ENCODE measurements at regions not wholly inside any gene's neighbourhood (a gene's known extent, or its start where the extent isn't known, plus 50 kb on each side); places are given as distances from the start of the nearest gene placed in this dataset.
A peak's percentile ranks its signal among the peaks of the same experiment; 100 is the strongest.
"Not testable (repeated sequence)": the region's sequence is repeated elsewhere in the genome, so short reads cannot be mapped to it uniquely, and the experiment has no call there.

- H3K4me1 Mint-ChIP-seq (ENCODE audit: low read depth in 2 of 2): no peaks in the 10 kb centered on the region
- no peak overlapping the region for H3K27ac Mint-ChIP-seq
- peaks cover 13 to 27% of the 10 kb centered on the region in 2 donors for H3K27me3 Mint-ChIP-seq
- ATAC-seq (replicated peaks): no peak
- H3K9me3 Mint-ChIP-seq: no peaks in the 10 kb centered on the region
- DNase-seq: no peak
- no peaks in the 10 kb centered on the region for H3K36me3 Mint-ChIP-seq (ENCODE audit: insufficient read depth)
- no peak overlapping the region for H3K4me3 Mint-ChIP-seq
These were observed 55.6 kb downstream of the TLNRD1 start for GRCh38 chr15:81056304-81056703.

GRCh38 chr15:81060470-81060869 is 59.7 kb downstream of the TLNRD1 start:
- H3K4me3 Mint-ChIP-seq: no peak overlapping the region
- no peak for ATAC-seq (replicated peaks)
- peaks cover 6 to 26% of the 10 kb centered on the region in 2 donors for H3K27me3 Mint-ChIP-seq
- H3K9me3 Mint-ChIP-seq: no peaks in the 10 kb centered on the region
- H3K27ac Mint-ChIP-seq: no peak overlapping the region
- H3K36me3 Mint-ChIP-seq (ENCODE audit: insufficient read depth): no peaks in the 10 kb centered on the region
- H3K4me1 Mint-ChIP-seq (ENCODE audit: low read depth in 2 of 2): no peaks in the 10 kb centered on the region
- DNase-seq: no peak

- Mint-ChIP-seq H3K36me3 (ENCODE audit: insufficient read depth) (no peaks in the 10 kb centered on the region), H3K9me3 (no peaks in the 10 kb centered on the region), H3K4me1 (ENCODE audit: low read depth in 2 of 2) (no peaks in the 10 kb centered on the region), H3K4me3 (no peak overlapping the region), H3K27ac (no peak overlapping the region), H3K27me3 (peaks cover 6 to 26% of the 10 kb centered on the region in 2 donors)
- ATAC-seq (replicated peaks): no peak
- no peak for DNase-seq
These were observed 60.2 kb downstream of the TLNRD1 start for GRCh38 chr15:81060907-81061306.

GRCh38 chr15:81061490-81062253 is 60.9 kb downstream of the TLNRD1 start:
- peaks cover 6 to 26% of the 10 kb centered on the region in 2 donors for H3K27me3 Mint-ChIP-seq
- no peaks in the 10 kb centered on the region for H3K4me1 Mint-ChIP-seq (ENCODE audit: low read depth in 2 of 2)
- DNase-seq (no peak), ATAC-seq (replicated peaks) (no peak)
- H3K27ac Mint-ChIP-seq: no peak overlapping the region
- no peak overlapping the region for H3K4me3 Mint-ChIP-seq
- H3K9me3 Mint-ChIP-seq: no peaks in the 10 kb centered on the region
- H3K36me3 Mint-ChIP-seq (ENCODE audit: insufficient read depth): no peaks in the 10 kb centered on the region

- Mint-ChIP-seq H3K4me3 (no peak overlapping the region), H3K27me3 (peaks cover 6 to 26% of the 10 kb centered on the region in 2 donors), H3K27ac (no peak overlapping the region), H3K4me1 (ENCODE audit: low read depth in 2 of 2) (no peaks in the 10 kb centered on the region), H3K9me3 (no peaks in the 10 kb centered on the region), H3K36me3 (ENCODE audit: insufficient read depth) (no peaks in the 10 kb centered on the region)
- no peak for DNase-seq
- ATAC-seq (replicated peaks): no peak
These were observed 62.2 kb downstream of the TLNRD1 start for GRCh38 chr15:81062937-81063336.

- no peaks in the 10 kb centered on the region for H3K4me1 Mint-ChIP-seq (ENCODE audit: low read depth in 2 of 2)
- no peak for DNase-seq
- H3K27me3 Mint-ChIP-seq: peaks cover 16 to 37% of the 10 kb centered on the region in 2 donors
- ATAC-seq (replicated peaks): no peak
- H3K4me3 Mint-ChIP-seq: no peak overlapping the region
- H3K36me3 Mint-ChIP-seq (ENCODE audit: insufficient read depth): no peaks in the 10 kb centered on the region
- no peak overlapping the region for H3K27ac Mint-ChIP-seq
- no peaks in the 10 kb centered on the region for H3K9me3 Mint-ChIP-seq
These were observed 63.5 kb downstream of the TLNRD1 start for GRCh38 chr15:81064253-81064652.

- H3K36me3 Mint-ChIP-seq (ENCODE audit: insufficient read depth); H3K9me3 Mint-ChIP-seq; DNase-seq; H3K4me1 Mint-ChIP-seq (ENCODE audit: low read depth in 2 of 2); ATAC-seq (replicated peaks); H3K4me3 Mint-ChIP-seq: not testable (repeated sequence)
- Mint-ChIP-seq H3K27me3 (peaks cover 38 to 39% of the 10 kb centered on the region in 2 donors), H3K27ac (peak overlapping the region in 1 of 2 donors; percentile 7)
These were observed 66.5 kb upstream of the CFAP161 start for GRCh38 chr15:81067567-81067966.

- ATAC-seq (replicated peaks): no peak
These were observed 65.6 kb upstream of the CFAP161 start for GRCh38 chr15:81068516-81068915.

GRCh38 chr15:81069356-81069755 is 64.7 kb upstream of the CFAP161 start:
- H3K4me3 Mint-ChIP-seq: no peak overlapping the region
- peaks cover 34 to 44% of the 10 kb centered on the region in 2 donors for H3K27me3 Mint-ChIP-seq
- H3K4me1 Mint-ChIP-seq (ENCODE audit: low read depth in 2 of 2): no peaks in the 10 kb centered on the region
- ATAC-seq (replicated peaks) (no peak), DNase-seq (no peak)
- H3K36me3 Mint-ChIP-seq (ENCODE audit: insufficient read depth): no peaks in the 10 kb centered on the region
- no peak overlapping the region for H3K27ac Mint-ChIP-seq
- no peaks in the 10 kb centered on the region for H3K9me3 Mint-ChIP-seq

More at GRCh38 chr15:81068516-81068915, 65.6 kb upstream of the CFAP161 start:
- Mint-ChIP-seq H3K4me3 (no peak overlapping the region), H3K9me3 (no peaks in the 10 kb centered on the region), H3K4me1 (ENCODE audit: low read depth in 2 of 2) (no peaks in the 10 kb centered on the region), H3K27me3 (peaks cover 34 to 44% of the 10 kb centered on the region in 2 donors), H3K27ac (no peak overlapping the region), H3K36me3 (ENCODE audit: insufficient read depth) (no peaks in the 10 kb centered on the region)
- DNase-seq: no peak

- DNase-seq (no peak), ATAC-seq (replicated peaks) (no peak)
- no peaks in the 10 kb centered on the region for H3K4me1 Mint-ChIP-seq (ENCODE audit: low read depth in 2 of 2)
- H3K4me3 Mint-ChIP-seq: no peak overlapping the region
- no peaks in the 10 kb centered on the region for H3K9me3 Mint-ChIP-seq
- H3K36me3 Mint-ChIP-seq (ENCODE audit: insufficient read depth): no peaks in the 10 kb centered on the region
- H3K27ac Mint-ChIP-seq: no peak overlapping the region
- peaks cover 34 to 44% of the 10 kb centered on the region in 2 donors for H3K27me3 Mint-ChIP-seq
These were observed 64.2 kb upstream of the CFAP161 start for GRCh38 chr15:81069909-81070308.

GRCh38 chr15:81071120-81071519 is 63.0 kb upstream of the CFAP161 start:
- DNase-seq (no peak), ATAC-seq (replicated peaks) (no peak)
- Mint-ChIP-seq H3K9me3 (no peaks in the 10 kb centered on the region), H3K4me3 (no peak overlapping the region), H3K36me3 (ENCODE audit: insufficient read depth) (no peaks in the 10 kb centered on the region), H3K4me1 (ENCODE audit: low read depth in 2 of 2) (no peaks in the 10 kb centered on the region), H3K27me3 (peaks cover 34 to 44% of the 10 kb centered on the region in 2 donors), H3K27ac (no peak overlapping the region)

GRCh38 chr15:81071705-81072104 is 62.4 kb upstream of the CFAP161 start:
- Mint-ChIP-seq H3K9me3 (no peaks in the 10 kb centered on the region), H3K4me1 (ENCODE audit: low read depth in 2 of 2) (no peaks in the 10 kb centered on the region), H3K4me3 (no peak overlapping the region), H3K27me3 (peaks cover 34 to 49% of the 10 kb centered on the region in 2 donors), H3K27ac (no peak overlapping the region), H3K36me3 (ENCODE audit: insufficient read depth) (no peaks in the 10 kb centered on the region)
- DNase-seq: no peak
- ATAC-seq (replicated peaks): no peak

GRCh38 chr15:81072551-81072950 is 61.5 kb upstream of the CFAP161 start:
- no peaks in the 10 kb centered on the region for H3K9me3 Mint-ChIP-seq
- no peak overlapping the region for H3K27ac Mint-ChIP-seq
- H3K27me3 Mint-ChIP-seq: peaks cover 34 to 51% of the 10 kb centered on the region in 2 donors
- ATAC-seq (replicated peaks) (no peak), DNase-seq (no peak)
- no peaks in the 10 kb centered on the region for H3K36me3 Mint-ChIP-seq (ENCODE audit: insufficient read depth)
- H3K4me1 Mint-ChIP-seq (ENCODE audit: low read depth in 2 of 2): no peaks in the 10 kb centered on the region
- no peak overlapping the region for H3K4me3 Mint-ChIP-seq

- H3K9me3 Mint-ChIP-seq: no peaks in the 10 kb centered on the region
- no peak overlapping the region for H3K27ac Mint-ChIP-seq
- no peaks in the 10 kb centered on the region for H3K4me1 Mint-ChIP-seq (ENCODE audit: low read depth in 2 of 2)
- DNase-seq (no peak), ATAC-seq (replicated peaks) (no peak)
- peaks cover 26 to 46% of the 10 kb centered on the region in 2 donors for H3K27me3 Mint-ChIP-seq
- no peaks in the 10 kb centered on the region for H3K36me3 Mint-ChIP-seq (ENCODE audit: insufficient read depth)
- H3K4me3 Mint-ChIP-seq: no peak overlapping the region
These were observed 60.3 kb upstream of the CFAP161 start for GRCh38 chr15:81073801-81074200.

Measured in effector memory CD8-positive, alpha-beta T cell (primary cell).